ENCODE measurements at regions not wholly inside any gene's neighbourhood (a gene's known extent, or its start where the extent isn't known, plus 50 kb on each side); places are given as distances from the start of the nearest gene placed in this dataset.

DNA sequence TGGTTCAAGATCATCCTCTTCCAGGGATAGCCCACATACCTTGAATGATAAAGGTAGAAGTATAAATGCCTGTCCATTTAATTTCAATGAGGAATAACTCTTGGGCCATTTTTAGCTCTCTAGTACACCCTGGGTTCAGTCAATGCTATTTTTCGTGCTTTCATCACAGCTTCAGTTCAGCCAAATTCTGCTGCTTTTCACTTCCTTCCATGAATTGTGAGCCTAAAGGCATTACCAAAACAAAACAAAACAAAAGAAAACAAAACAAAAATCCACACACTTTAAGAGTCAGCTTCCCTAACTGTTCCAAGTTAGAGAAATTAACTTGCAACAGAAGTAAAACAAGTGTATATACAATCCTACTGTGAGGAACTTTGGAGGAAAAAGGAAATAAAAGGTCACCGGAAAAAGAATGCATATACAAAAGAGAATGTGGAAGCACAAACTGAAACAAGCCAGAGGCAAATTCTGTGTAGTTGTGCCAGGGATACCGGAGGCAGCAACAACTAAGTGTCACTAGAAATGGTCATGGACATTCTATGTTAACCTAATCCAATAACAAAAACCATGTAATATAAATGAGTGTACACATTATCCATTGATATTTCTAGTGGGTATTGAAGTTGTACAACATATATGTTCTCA lies 423.1 kb downstream of the KCTD8 start:
- TF ChIP-seq, protein P1, sequence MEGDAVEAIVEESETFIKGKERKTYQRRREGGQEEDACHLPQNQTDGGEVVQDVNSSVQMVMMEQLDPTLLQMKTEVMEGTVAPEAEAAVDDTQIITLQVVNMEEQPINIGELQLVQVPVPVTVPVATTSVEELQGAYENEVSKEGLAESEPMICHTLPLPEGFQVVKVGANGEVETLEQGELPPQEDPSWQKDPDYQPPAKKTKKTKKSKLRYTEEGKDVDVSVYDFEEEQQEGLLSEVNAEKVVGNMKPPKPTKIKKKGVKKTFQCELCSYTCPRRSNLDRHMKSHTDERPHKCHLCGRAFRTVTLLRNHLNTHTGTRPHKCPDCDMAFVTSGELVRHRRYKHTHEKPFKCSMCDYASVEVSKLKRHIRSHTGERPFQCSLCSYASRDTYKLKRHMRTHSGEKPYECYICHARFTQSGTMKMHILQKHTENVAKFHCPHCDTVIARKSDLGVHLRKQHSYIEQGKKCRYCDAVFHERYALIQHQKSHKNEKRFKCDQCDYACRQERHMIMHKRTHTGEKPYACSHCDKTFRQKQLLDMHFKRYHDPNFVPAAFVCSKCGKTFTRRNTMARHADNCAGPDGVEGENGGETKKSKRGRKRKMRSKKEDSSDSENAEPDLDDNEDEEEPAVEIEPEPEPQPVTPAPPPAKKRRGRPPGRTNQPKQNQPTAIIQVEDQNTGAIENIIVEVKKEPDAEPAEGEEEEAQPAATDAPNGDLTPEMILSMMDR (IDR thresholded peaks at IDR 0.05), result no peak
- no peak for TF ChIP-seq POLR2A (IDR thresholded peaks at IDR 0.05)

All from uterus (tissue), 2 donors.